K562 (cell line): ENCODE measurements at regions not wholly inside any gene's neighbourhood (a gene's known extent, or its start where the extent isn't known, plus 50 kb on each side); places are given as distances from the start of the nearest gene placed in this dataset.

Source experiments
- ATAC-seq: fragments of 200-7000 bp; cut with Tn5 transposase; 3 replicates; pipeline ENCODE4 v1.9.1; 2020; ENCODE audit warnings: moderate library complexity
- BruUV-seq: library from RNA; stranded (reverse); fragments of 400-500 nt; replicated peaks from 2 replicates; lab custom pipeline; 2021; lab: Mats Ljungman, UMichigan
- CTCF ChIA-PET: fragments of 300-600 bp; formaldehyde crosslinking; extraction: SDS; loops from one replicate; lab custom pipeline; 2021; ENCODE audit warnings: low intra/inter-chr PET ratio; lab: Yijun Ruan, JAX
- POLR2A ChIA-PET: fragments of 300-600, 350-650 bp; sonication (Branson Sonifier 250); formaldehyde crosslinking; extraction: SDS; loops from one replicate; lab custom pipeline; 2021; ENCODE audit warnings: antibody characterized with exemption, inconsistent platforms; lab: Yijun Ruan, JAX
- DNase-seq, 4 experiments: peaks; one replicate each; pipeline versions ENCODE4 v3.0.0 to v3.0.0-alpha.2; 2011 to 2018; ENCODE audit warnings: low spot score in 3 of 4, mixed read lengths in 3 of 4; ENCODE audit errors: extremely low read depth in 1 of 4
- FAIRE-seq: peaks from 2 replicates; lab custom pipeline; 2011; peaks lifted over from hg19 to GRCh38; lab: Jason Lieb, UNC
- H2AFZ ChIP-seq: 2 replicates; pipeline ENCODE4 v1.6.0; 2011; ENCODE audit warnings: low read depth, low read length, control low read depth, inconsistent platforms
- H3K27ac ChIP-seq: fragments of 200-600 bp; 3 replicates; pipeline ENCODE4 v1.8.0; 2011; ENCODE audit warnings: low read depth, mild to moderate bottlenecking, control low read depth, inconsistent platforms, low read length, moderate library complexity, mixed read lengths; ENCODE audit errors: extremely low read depth
- H3K27me3 ChIP-seq, 2 experiments: fragments of 300-600 bp in 1 of 2; 2 replicates in 1 of 2; 3 replicates in 1 of 2; pipeline versions ENCODE4 v1.6.0 to v1.8.0; 2011; ENCODE audit warnings: inconsistent platforms in 2 of 2, low read length in 2 of 2, mild to moderate bottlenecking in 1 of 2, mixed read lengths in 1 of 2, moderate library complexity in 1 of 2; ENCODE audit not compliant: control insufficient read depth in 2 of 2, insufficient read depth in 2 of 2
- H3K36me3 ChIP-seq: fragments of 300-600 bp; 3 replicates; pipeline ENCODE4 v1.8.0; 2011; ENCODE audit warnings: mild to moderate bottlenecking, low read length, inconsistent platforms; ENCODE audit not compliant: control insufficient read depth, insufficient read depth
- H3K4me1 ChIP-seq, 2 experiments: fragments of 200-600 bp in 1 of 2; replicated peaks in 1 of 2; 2 replicates in 1 of 2; 3 replicates in 1 of 2; pipeline versions ENCODE4 v1.5.1 to v1.8.0; 2011; ENCODE audit warnings: inconsistent platforms in 2 of 2, low read length in 2 of 2, mild to moderate bottlenecking in 1 of 2, mixed read lengths in 1 of 2, moderate library complexity in 1 of 2; ENCODE audit not compliant: control insufficient read depth in 2 of 2, insufficient read depth in 2 of 2
- H3K4me2 ChIP-seq: 2 replicates; pipeline ENCODE4 v1.6.1; 2011; ENCODE audit warnings: low read length, control low read depth, inconsistent platforms, mixed read lengths; ENCODE audit not compliant: insufficient read depth
- H3K4me3 ChIP-seq: fragments of 200-600 bp; sonication (generic), shearing (Covaris generic); 2 replicates; pipeline ENCODE4 v1.5.1; 2016; ENCODE audit warnings: control low read depth, inconsistent platforms
- H3K79me2 ChIP-seq: fragments of 200-600 bp; 3 replicates; pipeline ENCODE4 v1.8.0; 2011; ENCODE audit warnings: low read length, inconsistent platforms; ENCODE audit not compliant: control insufficient read depth, insufficient read depth
- H3K9ac ChIP-seq, 2 experiments: 2 replicates each; pipeline versions ENCODE4 v1.6.0 to v1.6.1; 2011; ENCODE audit warnings: low read depth in 2 of 2, low read length in 2 of 2, control low read depth in 1 of 2, inconsistent platforms in 1 of 2, mild to moderate bottlenecking in 1 of 2, mixed read lengths in 1 of 2; ENCODE audit not compliant: insufficient read depth in 1 of 2
- H3K9me1 ChIP-seq: one replicate; pipeline ENCODE4 v1.6.0; 2011; ENCODE audit warnings: inconsistent platforms, mild to moderate bottlenecking, low read length, moderate library complexity; ENCODE audit not compliant: control insufficient read depth, insufficient read depth
- H3K9me3 ChIP-seq: replicated peaks from 2 replicates; pipeline ENCODE4 v1.5.1; 2011; ENCODE audit warnings: low read depth, low read length, inconsistent platforms; ENCODE audit not compliant: control insufficient read depth, insufficient read depth
- H4K20me1 ChIP-seq: replicated peaks from 2 replicates; pipeline ENCODE4 v1.6.1; 2011; ENCODE audit warnings: low read length, inconsistent platforms, mixed read lengths; ENCODE audit not compliant: control insufficient read depth, insufficient read depth
- ELF1 ChIP-seq: fragments of 200-800 bp; sonication (Bioruptor generic); IDR thresholded peaks from 2 replicates; pipeline ENCODE4 v1.6.1; 2016; ENCODE audit warnings: missing genetic modification characterization, missing compliant biosample characterization
- JUN ChIP-seq, 2 experiments: sonication (generic) in 1 of 2; formaldehyde crosslinking in 1 of 2; IDR thresholded peaks; 2 replicates each; pipeline versions ENCODE4 v1.6.1 to v1.8.0; 2012 to 2022; ENCODE audit warnings: borderline replicate concordance in 2 of 2, mild to moderate bottlenecking in 2 of 2, improper control_type of control experiment in 1 of 2, low read depth in 1 of 2, low read length in 1 of 2, missing genetic modification reagents in 1 of 2
- KAT2B ChIP-seq: IDR thresholded peaks from one replicate; pipeline ENCODE4 v1.6.1; 2012; ENCODE audit warnings: low read depth, mild to moderate bottlenecking, control low read depth, inconsistent platforms, low read length, moderate library complexity
- MTA3 ChIP-seq: fragments of 450-650 bp; formaldehyde crosslinking; IDR thresholded peaks from 2 replicates; pipeline ENCODE4 v1.6.1; 2017; ENCODE audit warnings: mild to moderate bottlenecking, borderline replicate concordance
- MYNN ChIP-seq, 2 experiments: sonication (generic); formaldehyde crosslinking in 1 of 2; IDR thresholded peaks; 2 replicates each; pipeline versions ENCODE4 v1.5.0 to v1.6.1; 2016 to 2020; ENCODE audit warnings: antibody characterized with exemption in 1 of 2, missing genetic modification reagents in 1 of 2
- NCOR1 ChIP-seq: fragments of 450-650 bp; IDR thresholded peaks from 2 replicates; pipeline ENCODE4 v1.6.1; 2016; ENCODE audit warnings: mild to moderate bottlenecking, moderate library complexity
- RBM22 ChIP-seq: fragments of 200-400 bp; formaldehyde crosslinking; IDR thresholded peaks from 2 replicates; pipeline ENCODE4 v1.6.1; 2018; ENCODE audit warnings: low read length, low read depth; ENCODE audit not compliant: poor library complexity, severe bottlenecking
- SMAD3 ChIP-seq: fragments of 450-650 bp; formaldehyde crosslinking; conservative IDR thresholded peaks from 2 replicates; pipeline ENCODE4 v1.4.0; 2020; ENCODE audit warnings: mild to moderate bottlenecking
- SOX6 ChIP-seq: fragments of 450-650 bp; IDR thresholded peaks from 2 replicates; pipeline ENCODE4 v1.6.1; 2014; ENCODE audit warnings: mild to moderate bottlenecking
- ZNF175 ChIP-seq: fragments of 200-800 bp; sonication (Bioruptor generic); IDR thresholded peaks from 2 replicates; pipeline ENCODE4 v1.6.1; 2016; ENCODE audit warnings: low read depth, mild to moderate bottlenecking, missing genetic modification characterization, missing compliant biosample characterization
- ZNF695 ChIP-seq: fragments of 450-650 bp; formaldehyde crosslinking; IDR thresholded peaks from 2 replicates; pipeline ENCODE4 v1.4.0; 2020; ENCODE audit warnings: mild to moderate bottlenecking, moderate library complexity
- ZNF766 ChIP-seq: fragments of 200-800 bp; sonication (Bioruptor generic); conservative IDR thresholded peaks from 2 replicates; pipeline ENCODE4 v1.6.1; 2016; ENCODE audit warnings: missing genetic modification characterization, missing compliant biosample characterization
- ZNF77 ChIP-seq: fragments of 250-450 bp; sonication (Bioruptor Pico); IDR thresholded peaks from 2 replicates; pipeline ENCODE4 v1.5.0; 2020
- WGBS: fragments of 100-300 bp; shearing (Covaris generic); methylation state at CpG from one replicate; pipeline ENCODE4 v1.1.6; 2016; ENCODE audit warnings: low coverage, mixed read lengths; ENCODE audit not compliant: insufficient coverage; ENCODE audit errors: missing lambda C conversion rate; 5-methylcytosine and 5-hydroxymethylcytosine counted together
- in situ Hi-C: fragments of 300-500 bp; cut with MboI; formaldehyde crosslinking; loops from 4 replicates; pipeline ENCODE4 v1.15.0; 2018; ENCODE audit warnings: inconsistent platforms, mixed read lengths
- intact Hi-C: fragments of 100-400 bp; cut with micrococcal nuclease; formaldehyde crosslinking; loops from 2 replicates; pipeline ENCODE4 v1.14.2; 2022
- TF ChIP-seq, protein P1 (sequence below): sonication (generic); formaldehyde crosslinking; IDR thresholded peaks from 2 replicates; pipeline ENCODE4 v1.8.0; 2022; ENCODE audit warnings: mild to moderate bottlenecking, missing genetic modification reagents
- TF ChIP-seq, protein P2 (sequence below): fragments of 450-650 bp; formaldehyde crosslinking; IDR thresholded peaks from 2 replicates; pipeline ENCODE4 v1.4.0; 2020; ENCODE audit warnings: mild to moderate bottlenecking
- TF ChIP-seq, protein P3 (sequence below): fragments of 250-450 bp; sonication (Bioruptor Pico); IDR thresholded peaks from 2 replicates; pipeline ENCODE4 v1.8.0; 2021; ENCODE audit warnings: moderate library complexity, mild to moderate bottlenecking, inconsistent platforms
- TF ChIP-seq, protein P4 (sequence below): sonication (generic); formaldehyde crosslinking; IDR thresholded peaks from 2 replicates; pipeline ENCODE4 v1.8.0; 2022; ENCODE audit warnings: mild to moderate bottlenecking, low read depth, missing genetic modification reagents

DNA sequence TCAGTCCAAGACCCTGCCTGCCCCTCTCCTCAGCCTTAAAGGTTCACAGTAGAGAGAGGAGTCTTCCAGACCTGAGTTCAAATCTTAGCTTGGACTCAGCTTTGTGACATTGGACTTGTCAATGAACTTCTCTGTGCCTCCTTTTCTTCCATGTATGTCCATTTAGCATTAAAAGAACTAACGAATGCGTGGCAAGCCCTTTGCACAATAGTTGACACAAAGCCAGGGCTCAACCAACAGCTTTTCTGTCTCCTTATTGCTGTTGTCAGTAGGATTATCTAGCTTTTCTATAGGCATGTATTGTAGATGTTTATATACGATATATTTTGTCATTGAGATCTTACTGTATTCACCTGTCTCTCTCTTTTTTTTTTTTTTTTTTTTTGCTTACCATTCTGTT, 450.8 kb downstream of the PTPRU start:
- in situ Hi-C loops (no loop called here), intact Hi-C loops (no loop called here)
- no peak for TF ChIP-seq ZNF175 (CRISPR knock-in tag)
- no peak for TF ChIP-seq ELF1 (tag)
- TF ChIP-seq, protein P1, sequence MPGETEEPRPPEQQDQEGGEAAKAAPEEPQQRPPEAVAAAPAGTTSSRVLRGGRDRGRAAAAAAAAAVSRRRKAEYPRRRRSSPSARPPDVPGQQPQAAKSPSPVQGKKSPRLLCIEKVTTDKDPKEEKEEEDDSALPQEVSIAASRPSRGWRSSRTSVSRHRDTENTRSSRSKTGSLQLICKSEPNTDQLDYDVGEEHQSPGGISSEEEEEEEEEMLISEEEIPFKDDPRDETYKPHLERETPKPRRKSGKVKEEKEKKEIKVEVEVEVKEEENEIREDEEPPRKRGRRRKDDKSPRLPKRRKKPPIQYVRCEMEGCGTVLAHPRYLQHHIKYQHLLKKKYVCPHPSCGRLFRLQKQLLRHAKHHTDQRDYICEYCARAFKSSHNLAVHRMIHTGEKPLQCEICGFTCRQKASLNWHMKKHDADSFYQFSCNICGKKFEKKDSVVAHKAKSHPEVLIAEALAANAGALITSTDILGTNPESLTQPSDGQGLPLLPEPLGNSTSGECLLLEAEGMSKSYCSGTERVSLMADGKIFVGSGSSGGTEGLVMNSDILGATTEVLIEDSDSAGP (CRISPR knock-in tag), result no peak
- TF ChIP-seq MTA3, result no peak
- TF ChIP-seq KAT2B, result no peak
- TF ChIP-seq NCOR1, result no peak
- TF ChIP-seq ZNF766 (CRISPR knock-in tag), result no peak
- TF ChIP-seq, protein P2, sequence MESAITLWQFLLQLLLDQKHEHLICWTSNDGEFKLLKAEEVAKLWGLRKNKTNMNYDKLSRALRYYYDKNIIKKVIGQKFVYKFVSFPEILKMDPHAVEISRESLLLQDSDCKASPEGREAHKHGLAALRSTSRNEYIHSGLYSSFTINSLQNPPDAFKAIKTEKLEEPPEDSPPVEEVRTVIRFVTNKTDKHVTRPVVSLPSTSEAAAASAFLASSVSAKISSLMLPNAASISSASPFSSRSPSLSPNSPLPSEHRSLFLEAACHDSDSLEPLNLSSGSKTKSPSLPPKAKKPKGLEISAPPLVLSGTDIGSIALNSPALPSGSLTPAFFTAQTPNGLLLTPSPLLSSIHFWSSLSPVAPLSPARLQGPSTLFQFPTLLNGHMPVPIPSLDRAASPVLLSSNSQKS (CRISPR knock-in tag), result no peak
- TF ChIP-seq, protein P3, sequence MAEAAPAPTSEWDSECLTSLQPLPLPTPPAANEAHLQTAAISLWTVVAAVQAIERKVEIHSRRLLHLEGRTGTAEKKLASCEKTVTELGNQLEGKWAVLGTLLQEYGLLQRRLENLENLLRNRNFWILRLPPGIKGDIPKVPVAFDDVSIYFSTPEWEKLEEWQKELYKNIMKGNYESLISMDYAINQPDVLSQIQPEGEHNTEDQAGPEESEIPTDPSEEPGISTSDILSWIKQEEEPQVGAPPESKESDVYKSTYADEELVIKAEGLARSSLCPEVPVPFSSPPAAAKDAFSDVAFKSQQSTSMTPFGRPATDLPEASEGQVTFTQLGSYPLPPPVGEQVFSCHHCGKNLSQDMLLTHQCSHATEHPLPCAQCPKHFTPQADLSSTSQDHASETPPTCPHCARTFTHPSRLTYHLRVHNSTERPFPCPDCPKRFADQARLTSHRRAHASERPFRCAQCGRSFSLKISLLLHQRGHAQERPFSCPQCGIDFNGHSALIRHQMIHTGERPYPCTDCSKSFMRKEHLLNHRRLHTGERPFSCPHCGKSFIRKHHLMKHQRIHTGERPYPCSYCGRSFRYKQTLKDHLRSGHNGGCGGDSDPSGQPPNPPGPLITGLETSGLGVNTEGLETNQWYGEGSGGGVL (CRISPR knock-in tag), result no peak
- TF ChIP-seq JUN (IDR thresholded peaks at IDR 0.05; ENCODE audit: borderline replicate concordance, low read depth, low read length), result no peak
- no peak for TF ChIP-seq JUN (CRISPR knock-in tag; IDR thresholded peaks at IDR 0.05; ENCODE audit: borderline replicate concordance)
- TF ChIP-seq MYNN (IDR thresholded peaks at IDR 0.05), result no peak
- no peak for TF ChIP-seq MYNN (CRISPR knock-in tag; IDR thresholded peaks at IDR 0.05)
- TF ChIP-seq ZNF77 (CRISPR knock-in tag), result no peak
- TF ChIP-seq, protein P4, sequence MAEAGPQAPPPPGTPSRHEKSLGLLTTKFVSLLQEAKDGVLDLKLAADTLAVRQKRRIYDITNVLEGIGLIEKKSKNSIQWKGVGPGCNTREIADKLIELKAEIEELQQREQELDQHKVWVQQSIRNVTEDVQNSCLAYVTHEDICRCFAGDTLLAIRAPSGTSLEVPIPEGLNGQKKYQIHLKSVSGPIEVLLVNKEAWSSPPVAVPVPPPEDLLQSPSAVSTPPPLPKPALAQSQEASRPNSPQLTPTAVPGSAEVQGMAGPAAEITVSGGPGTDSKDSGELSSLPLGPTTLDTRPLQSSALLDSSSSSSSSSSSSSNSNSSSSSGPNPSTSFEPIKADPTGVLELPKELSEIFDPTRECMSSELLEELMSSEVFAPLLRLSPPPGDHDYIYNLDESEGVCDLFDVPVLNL (CRISPR knock-in tag), result no peak
- TF ChIP-seq ZNF695, result no peak
- no peak for TF ChIP-seq RBM22
- TF ChIP-seq SMAD3 (CRISPR knock-in tag), result no peak
- TF ChIP-seq SOX6, result no peak
- WGBS, result 5% methylated on average over 3 of the region's 3 CpGs
- Histone ChIP-seq H3K27me3 (peaks cover 2 to 32% of the 10 kb centered on the region in 2 experiments; a peak in 3 of 5 replicates), H3K27ac (no peak overlapping the region), H3K4me3 (no peak overlapping the region), H2AFZ (no peak overlapping the region), H3K9ac (no peak overlapping the region), H4K20me1 (peaks cover 8% of the 10 kb centered on the region), H3K9me1 (no peaks in the 10 kb centered on the region), H3K36me3 (no peaks in the 10 kb centered on the region), H3K79me2 (no peaks in the 10 kb centered on the region), H3K4me1 (peaks cover 3 to 16% of the 10 kb centered on the region in 2 experiments; a peak in 3 of 5 replicates), H3K9me3 (no peaks in the 10 kb centered on the region), H3K4me2 (no peak overlapping the region)
- ChIA-PET POLR2A (interaction anchor here (1.6 kb wide), 1 partner anchor 10 kb away, joined by 4 read pairs; no protein-coding TSS in a partner anchor), CTCF (no interaction called here)
- no TSS peak for BruUV-seq
- FAIRE-seq (no peak), DNase-seq (no peak), ATAC-seq (no peak)
